ENCODE measurements at regions not wholly inside any gene's neighbourhood (a gene's known extent, or its start where the extent isn't known, plus 50 kb on each side); places are given as distances from the start of the nearest gene placed in this dataset.

DNA sequence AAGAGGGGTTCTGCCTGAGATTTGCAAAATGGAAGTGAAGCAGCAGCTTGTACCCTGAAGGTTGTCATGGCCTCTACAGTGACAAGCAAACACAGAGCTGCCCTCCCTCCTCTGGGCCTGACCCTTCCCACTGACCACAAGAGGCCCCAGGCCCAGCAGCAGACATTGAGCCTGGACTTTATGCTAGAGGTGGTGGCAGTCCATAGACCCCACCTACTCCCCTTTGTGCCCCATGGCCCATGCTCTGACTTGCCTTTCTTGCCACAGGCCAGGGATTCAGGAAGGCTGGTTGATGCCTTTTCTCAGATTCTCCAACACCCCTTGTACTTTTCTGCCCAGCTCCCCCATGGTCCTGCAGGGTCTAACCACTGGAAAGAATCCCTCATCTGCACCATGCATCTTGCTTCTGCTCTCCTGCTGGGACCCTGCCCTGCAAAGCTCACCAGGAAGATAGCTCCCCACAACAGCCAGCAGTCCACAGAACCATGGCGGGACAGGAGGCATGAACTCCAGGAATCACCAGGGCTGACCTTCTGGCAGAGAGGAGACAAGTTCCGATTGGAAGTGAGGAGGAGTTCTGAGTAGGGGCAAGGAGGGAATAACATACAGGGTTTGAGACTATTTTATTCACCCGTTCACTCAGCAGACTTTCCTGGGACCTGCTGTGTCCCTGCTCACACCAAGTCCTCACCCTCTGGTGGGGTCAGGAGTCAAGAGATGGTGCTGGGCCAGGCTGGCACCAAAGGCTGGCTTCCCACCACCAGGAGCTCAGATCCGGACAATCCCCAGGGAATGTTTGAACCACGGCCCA is 263.8 kb downstream of the SYK start:
- no TSS peak for BruUV-seq (replicated peaks)
- H3K4me1 ChIP-seq (ENCODE audit: control insufficient read depth, extremely low read depth, insufficient read depth, low read length), result peaks cover 12% of the 10 kb centered on the region
- no peaks in the 10 kb centered on the region for H3K9me3 ChIP-seq (replicated peaks; ENCODE audit: control insufficient read depth, insufficient read depth, low read length)
- H4K20me1 ChIP-seq (replicated peaks; ENCODE audit: control insufficient read depth, extremely low read depth, insufficient read depth, low read length), result no peaks in the 10 kb centered on the region
- H3K4me2 ChIP-seq (ENCODE audit: insufficient read depth, low read length), result no peak overlapping the region
- H3K9ac ChIP-seq (replicated peaks; ENCODE audit: extremely low read depth, insufficient read depth, low read length), result no peak overlapping the region
- H3K36me3 ChIP-seq (ENCODE audit: control insufficient read depth in 2 of 2, extremely low read depth in 1 of 2, insufficient read depth in 2 of 2, low read length in 2 of 2), result no peaks in the 10 kb centered on the region
- no peaks in the 10 kb centered on the region for H3K9me1 ChIP-seq (replicated peaks; ENCODE audit: control insufficient read depth, extremely low read depth, insufficient read depth, low read length)
- ChIA-PET CTCF (no interaction called here), POLR2A (no interaction called here)
- no peak overlapping the region for H3K27ac ChIP-seq (ENCODE audit: insufficient read depth, low read depth, low read length)
- dilution Hi-C loops (cut with MboI; ENCODE audit: extremely low pct_ligation_motif_present, low sequenced_read_pairs), result no loop called here
- no peaks in the 10 kb centered on the region for H3K27me3 ChIP-seq (ENCODE audit: control insufficient read depth in 2 of 2, insufficient read depth in 2 of 2, low read length in 2 of 2)
- H3K4me3 ChIP-seq (replicated peaks in 1 of 3; ENCODE audit: insufficient read depth in 1 of 3, low read depth in 1 of 3, low read length in 3 of 3), result no peak overlapping the region
- no peak for TF ChIP-seq POLR2A (IDR thresholded peaks at IDR 0.05; ENCODE audit: low read depth, low read length)
- TF ChIP-seq MYC (IDR thresholded peaks at IDR 0.05; ENCODE audit: low read depth, low read length), result no peak
- TF ChIP-seq, protein P1, sequence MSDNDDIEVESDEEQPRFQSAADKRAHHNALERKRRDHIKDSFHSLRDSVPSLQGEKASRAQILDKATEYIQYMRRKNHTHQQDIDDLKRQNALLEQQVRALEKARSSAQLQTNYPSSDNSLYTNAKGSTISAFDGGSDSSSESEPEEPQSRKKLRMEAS (IDR thresholded peaks at IDR 0.05; ENCODE audit: insufficient read depth, insufficient read length), result no peak
- no peak for TF ChIP-seq EZH2 (IDR thresholded peaks at IDR 0.05; ENCODE audit: borderline replicate concordance, low read depth, low read length, severe bottlenecking)
- TF ChIP-seq GATA2 (IDR thresholded peaks at IDR 0.05; ENCODE audit: insufficient read depth, insufficient read length, low read depth, low read length), result no peak
- intact Hi-C loops (cut with micrococcal nuclease), result no loop called here
- H3K79me2 ChIP-seq (ENCODE audit: control insufficient read depth, insufficient read depth, low read length), result no peaks in the 10 kb centered on the region
- no peak overlapping the region for H2AFZ ChIP-seq (ENCODE audit: low read depth, low read length)
- FAIRE-seq, result no peak
- no peak for DNase-seq (ENCODE audit: low read depth, low spot score)

DNA sequence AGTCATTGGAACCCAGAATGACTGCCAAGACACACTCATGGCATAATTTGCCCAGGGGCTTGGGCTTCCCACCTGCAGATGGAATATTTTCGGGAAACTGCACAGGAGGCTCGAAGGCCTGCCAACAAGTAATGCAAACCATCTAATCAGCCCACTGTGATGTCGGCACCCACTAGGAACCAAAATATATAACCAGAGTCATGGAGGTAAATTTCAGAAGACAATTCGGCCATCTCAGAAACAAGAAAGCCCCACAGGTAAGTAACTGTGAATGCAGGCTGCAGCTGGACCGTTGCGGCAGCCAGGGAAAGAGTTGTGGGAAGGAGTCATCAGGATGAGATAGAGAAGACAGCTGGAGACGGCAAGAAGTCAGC is 264.4 kb downstream of the SYK start:
- Histone ChIP-seq H4K20me1 (replicated peaks; ENCODE audit: control insufficient read depth, extremely low read depth, insufficient read depth, low read length) (no peaks in the 10 kb centered on the region), H3K9me1 (replicated peaks; ENCODE audit: control insufficient read depth, extremely low read depth, insufficient read depth, low read length) (no peaks in the 10 kb centered on the region), H3K79me2 (ENCODE audit: control insufficient read depth, insufficient read depth, low read length) (no peaks in the 10 kb centered on the region), H3K36me3 (ENCODE audit: control insufficient read depth in 2 of 2, extremely low read depth in 1 of 2, insufficient read depth in 2 of 2, low read length in 2 of 2) (no peaks in the 10 kb centered on the region), H3K4me3 (replicated peaks in 1 of 3; ENCODE audit: insufficient read depth in 1 of 3, low read depth in 1 of 3, low read length in 3 of 3) (no peak overlapping the region), H3K27me3 (ENCODE audit: control insufficient read depth in 2 of 2, insufficient read depth in 2 of 2, low read length in 2 of 2) (no peaks in the 10 kb centered on the region), H3K9ac (replicated peaks; ENCODE audit: extremely low read depth, insufficient read depth, low read length) (no peak overlapping the region), H3K4me2 (ENCODE audit: insufficient read depth, low read length) (no peak overlapping the region), H3K9me3 (replicated peaks; ENCODE audit: control insufficient read depth, insufficient read depth, low read length) (no peaks in the 10 kb centered on the region), H3K27ac (ENCODE audit: insufficient read depth, low read depth, low read length) (no peak overlapping the region), H2AFZ (ENCODE audit: low read depth, low read length) (no peak overlapping the region), H3K4me1 (ENCODE audit: control insufficient read depth, extremely low read depth, insufficient read depth, low read length) (peaks cover 6% of the 10 kb centered on the region)
- DNase-seq (ENCODE audit: low read depth, low spot score) (no peak), FAIRE-seq (no peak)
- dilution Hi-C loops (cut with MboI; ENCODE audit: extremely low pct_ligation_motif_present, low sequenced_read_pairs), result no loop called here
- BruUV-seq (replicated peaks), result no TSS peak
- intact Hi-C loops (cut with micrococcal nuclease), result no loop called here
- POLR2A ChIA-PET, result no interaction called here
- CTCF ChIA-PET, result no interaction called here
- TF ChIP-seq GATA2 (IDR thresholded peaks at IDR 0.05; ENCODE audit: insufficient read depth, insufficient read length, low read depth, low read length), result no peak
- no peak for TF ChIP-seq POLR2A (IDR thresholded peaks at IDR 0.05; ENCODE audit: low read depth, low read length)
- TF ChIP-seq MYC (IDR thresholded peaks at IDR 0.05; ENCODE audit: low read depth, low read length), result no peak
- TF ChIP-seq, protein P2, sequence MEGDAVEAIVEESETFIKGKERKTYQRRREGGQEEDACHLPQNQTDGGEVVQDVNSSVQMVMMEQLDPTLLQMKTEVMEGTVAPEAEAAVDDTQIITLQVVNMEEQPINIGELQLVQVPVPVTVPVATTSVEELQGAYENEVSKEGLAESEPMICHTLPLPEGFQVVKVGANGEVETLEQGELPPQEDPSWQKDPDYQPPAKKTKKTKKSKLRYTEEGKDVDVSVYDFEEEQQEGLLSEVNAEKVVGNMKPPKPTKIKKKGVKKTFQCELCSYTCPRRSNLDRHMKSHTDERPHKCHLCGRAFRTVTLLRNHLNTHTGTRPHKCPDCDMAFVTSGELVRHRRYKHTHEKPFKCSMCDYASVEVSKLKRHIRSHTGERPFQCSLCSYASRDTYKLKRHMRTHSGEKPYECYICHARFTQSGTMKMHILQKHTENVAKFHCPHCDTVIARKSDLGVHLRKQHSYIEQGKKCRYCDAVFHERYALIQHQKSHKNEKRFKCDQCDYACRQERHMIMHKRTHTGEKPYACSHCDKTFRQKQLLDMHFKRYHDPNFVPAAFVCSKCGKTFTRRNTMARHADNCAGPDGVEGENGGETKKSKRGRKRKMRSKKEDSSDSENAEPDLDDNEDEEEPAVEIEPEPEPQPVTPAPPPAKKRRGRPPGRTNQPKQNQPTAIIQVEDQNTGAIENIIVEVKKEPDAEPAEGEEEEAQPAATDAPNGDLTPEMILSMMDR (IDR thresholded peaks at IDR 0.05; ENCODE audit: extremely low read depth in 1 of 2, insufficient read depth in 1 of 2, low read depth in 1 of 2, low read length in 2 of 2), result no peak
- TF ChIP-seq JUN (IDR thresholded peaks at IDR 0.05; ENCODE audit: borderline replicate concordance, insufficient read depth, insufficient read length, low read depth), result no peak
- TF ChIP-seq, protein P1 (IDR thresholded peaks at IDR 0.05; ENCODE audit: insufficient read depth, insufficient read length), result no peak
- TF ChIP-seq FOS (IDR thresholded peaks at IDR 0.05; ENCODE audit: borderline replicate concordance, insufficient read depth, low read length), result no peak
- no peak for TF ChIP-seq POLR2AphosphoS5 (IDR thresholded peaks at IDR 0.05; ENCODE audit: insufficient read depth, low read depth, low read length)
- no peak for TF ChIP-seq EZH2 (IDR thresholded peaks at IDR 0.05; ENCODE audit: borderline replicate concordance, low read depth, low read length, severe bottlenecking)
